Stimulated activated CD4-positive, alpha-beta T cell treated with anti-CD3 and anti-CD28 coated beads, Interleukin-1b, Interleukin-23, amount 100 ng/mL, for 1 hour (primary cell): ENCODE measurements at regions not wholly inside any gene's neighbourhood (a gene's known extent, or its start where the extent isn't known, plus 50 kb on each side); places are given as distances from the start of the nearest gene placed in this dataset.

ENCODE experiments used
- DNase-seq, 2 donors: peaks; one replicate each; pipeline ENCODE4 v3.0.0-alpha.2; 2020; ENCODE audit warnings: low read depth in 2 of 2

- no peak for DNase-seq
Observed at GRCh38 chr5:86879086-86879485, 261.3 kb downstream of the COX7C start.

GRCh38 chr5:86880344-86880743 lies 262.6 kb downstream of the COX7C start:
- DNase-seq: no peak

- peak in 1 of 2 donors; percentile 0 for DNase-seq
Observed at GRCh38 chr5:86880785-86881492, 263.2 kb downstream of the COX7C start.

DNA sequence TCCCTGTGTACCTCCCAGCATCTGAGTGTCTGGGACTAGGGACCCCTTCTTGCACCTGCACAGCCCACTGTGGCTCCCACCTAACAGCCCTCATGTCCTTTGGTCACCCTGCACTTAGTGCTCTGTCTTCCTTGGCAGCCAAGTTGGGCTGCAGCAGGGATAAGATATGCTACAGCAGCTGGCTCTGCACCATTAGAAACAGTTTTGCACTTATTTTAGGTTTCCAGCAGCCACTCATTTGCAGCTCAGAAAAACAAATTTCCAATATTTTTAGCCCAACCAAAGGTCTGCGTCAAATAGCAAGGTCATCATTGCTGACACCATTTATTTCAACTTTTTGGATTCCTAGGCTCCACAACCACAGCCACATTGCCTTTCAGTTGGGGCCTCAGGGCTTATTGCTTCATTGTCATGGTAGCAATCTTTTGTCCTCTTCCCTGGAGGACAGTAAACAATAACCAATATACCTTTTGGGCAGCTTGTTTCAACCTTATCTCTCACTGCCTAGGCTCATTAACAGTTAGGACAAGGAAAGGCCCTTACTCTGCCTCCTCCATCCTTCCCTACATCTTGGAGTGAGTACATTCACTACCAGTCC lies 263.9 kb downstream of the COX7C start:
- DNase-seq: no peak

GRCh38 chr5:86884608-86885007 lies 266.9 kb downstream of the COX7C start:
- no peak for DNase-seq

GRCh38 chr5:86885011-86885410 lies 267.3 kb downstream of the COX7C start:
- no peak for DNase-seq

DNA sequence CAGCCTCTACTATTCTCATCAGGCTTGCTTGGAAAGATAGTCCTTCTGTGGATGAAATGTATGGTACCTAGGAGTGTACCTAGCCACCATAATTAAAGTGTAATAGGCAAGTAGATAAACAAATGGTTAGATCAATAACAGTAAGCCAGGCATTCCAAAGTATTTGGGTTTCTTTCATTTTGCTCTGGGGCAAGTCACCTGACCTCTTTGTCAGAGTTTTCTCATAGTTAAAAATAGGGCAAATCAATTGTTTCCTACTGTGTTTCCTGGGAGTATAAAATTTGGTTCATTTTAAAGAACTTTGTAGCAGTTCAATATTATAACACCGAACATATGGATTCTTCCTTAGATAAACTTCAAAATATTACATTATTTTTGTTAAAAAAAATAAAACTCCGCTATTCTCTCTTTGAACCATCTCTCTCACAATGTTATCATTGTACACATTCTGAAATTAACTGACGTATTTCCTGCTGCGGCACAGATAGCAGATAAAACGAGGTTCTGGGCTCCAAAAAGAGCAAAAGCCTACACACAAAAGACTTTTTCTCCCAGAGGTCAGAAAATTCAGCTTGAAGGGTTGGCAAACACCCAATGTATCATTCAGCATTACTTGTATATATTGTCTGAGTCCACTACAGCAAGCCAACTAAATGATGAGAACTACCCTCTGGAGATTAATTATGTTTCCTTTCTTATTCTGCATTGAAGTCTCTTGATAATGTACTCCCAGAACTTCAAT lies 267.9 kb downstream of the COX7C start:
- DNase-seq: no peak

GRCh38 chr5:86890375-86890774 lies 272.6 kb downstream of the COX7C start:
- no peak for DNase-seq

- no peak for DNase-seq
Observed at GRCh38 chr5:86894056-86894455, 276.3 kb downstream of the COX7C start.

GRCh38 chr5:86896916-86897315 lies 279.2 kb downstream of the COX7C start:
- no peak for DNase-seq

DNA sequence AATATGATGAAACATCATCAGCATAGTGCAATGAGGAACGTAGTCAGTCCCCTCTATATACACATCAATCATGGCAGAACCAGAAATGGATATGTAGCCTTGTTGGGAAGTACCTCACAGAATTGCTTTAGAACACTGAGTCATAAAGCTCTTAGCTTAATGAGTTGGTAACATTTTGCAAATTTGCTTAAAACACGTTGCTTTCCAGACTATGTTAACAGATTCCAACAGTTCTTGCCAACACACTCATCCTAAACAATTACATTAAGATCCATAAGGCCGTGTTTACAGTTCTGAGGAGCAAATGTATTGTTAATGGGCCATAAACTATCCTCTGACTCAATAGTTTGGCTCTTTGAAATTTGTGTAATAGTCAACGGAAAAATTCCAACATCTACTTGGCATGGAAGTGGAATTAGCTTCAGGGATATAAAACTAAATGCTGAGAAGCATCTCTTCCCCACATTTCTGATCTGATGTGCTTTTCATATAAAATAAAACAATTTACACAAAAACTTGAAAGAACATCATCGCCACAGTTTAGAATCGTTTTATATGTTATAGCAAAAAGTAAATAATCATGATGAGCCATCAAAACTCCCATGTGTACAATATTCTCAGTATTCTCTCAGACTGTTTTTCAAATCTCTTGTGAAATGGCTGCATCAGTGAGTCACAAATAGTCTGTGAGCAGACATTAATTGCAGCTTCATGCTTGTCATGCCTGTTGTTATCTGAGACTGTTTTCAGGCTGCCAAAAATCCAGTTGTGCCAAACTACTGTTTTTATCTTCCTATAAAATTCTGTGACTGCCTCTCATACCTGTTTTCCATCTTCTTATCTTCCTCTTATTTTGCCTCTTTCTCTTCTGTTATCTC lies 291.9 kb downstream of the COX7C start:
- no peak for DNase-seq

- DNase-seq: no peak
Observed at GRCh38 chr5:86917117-86917579, 299.4 kb downstream of the COX7C start.

DNA sequence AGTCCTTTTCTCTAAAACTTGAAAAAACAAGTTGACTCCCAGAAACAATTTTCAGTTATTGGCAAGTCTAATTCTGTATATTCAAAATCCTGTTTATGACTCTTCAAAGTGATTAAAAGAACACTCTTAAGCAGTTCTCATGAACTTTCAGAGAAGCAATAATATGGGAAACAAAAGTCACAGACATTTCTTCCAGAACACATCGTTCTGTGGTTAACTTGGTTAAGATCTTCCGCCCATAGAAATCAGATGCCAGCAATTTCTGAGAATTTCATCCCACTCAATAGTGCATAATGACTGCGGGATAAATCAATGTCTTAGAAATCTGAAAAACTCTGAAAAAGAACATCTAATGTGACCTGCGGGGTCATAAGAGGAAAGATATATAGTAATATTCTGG lies 300.5 kb downstream of the COX7C start:
- DNase-seq: no peak

- DNase-seq: no peak
Observed at GRCh38 chr5:86926033-86926432, 308.3 kb downstream of the COX7C start.

DNA sequence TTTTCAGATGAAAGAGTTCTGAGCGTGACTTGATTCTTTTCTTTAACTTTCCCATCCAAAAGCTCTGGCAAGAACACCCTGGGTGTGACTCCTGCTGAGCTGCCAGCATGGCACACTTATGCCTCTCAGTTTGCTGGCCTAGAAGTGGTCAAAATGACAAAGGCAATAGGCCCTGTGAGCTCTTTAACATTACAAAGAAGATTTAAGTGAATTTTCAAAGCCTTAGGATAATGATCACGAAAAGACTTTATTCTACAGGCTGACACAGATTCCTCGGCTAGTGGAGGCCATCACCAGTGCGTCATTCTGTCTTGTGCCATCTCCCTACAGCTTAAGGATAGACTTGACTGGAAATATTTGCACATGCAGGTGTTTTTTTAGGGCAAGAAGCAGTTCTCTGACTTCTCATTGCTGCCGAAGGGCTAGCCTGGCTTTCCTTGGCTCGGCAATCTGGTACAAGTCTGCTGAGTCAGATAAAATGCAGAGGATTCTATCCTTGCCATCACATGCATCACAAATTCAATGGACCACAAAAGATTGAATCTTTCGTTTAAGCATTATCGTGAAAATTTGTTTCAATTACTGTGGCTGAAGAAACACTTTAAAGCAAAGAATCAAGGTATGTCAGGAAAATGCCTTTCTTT lies 311.5 kb downstream of the COX7C start:
- DNase-seq: no peak

GRCh38 chr5:86951761-86952160 lies 315.9 kb upstream of the RASA1 start:
- DNase-seq: no peak

DNA sequence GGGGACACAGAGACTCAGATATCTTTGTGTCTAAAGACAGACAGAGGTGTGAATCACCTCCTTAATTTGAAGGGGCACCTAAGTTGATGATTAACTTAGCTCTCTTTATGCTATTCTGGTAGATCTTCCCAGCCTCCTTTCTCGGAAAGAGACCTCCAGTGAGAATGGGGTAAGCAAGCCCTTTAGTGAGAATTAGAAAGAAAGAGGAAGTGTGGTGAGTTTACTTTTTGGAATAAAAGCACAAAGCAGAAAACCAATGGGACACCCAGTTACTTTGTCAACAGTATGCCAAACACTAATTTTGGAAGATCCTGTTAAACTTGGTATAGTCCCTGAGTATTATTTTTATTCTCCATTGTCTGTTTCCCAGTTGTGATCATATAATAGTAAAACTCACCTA lies 302.8 kb upstream of the RASA1 start:
- DNase-seq: no peak

DNA sequence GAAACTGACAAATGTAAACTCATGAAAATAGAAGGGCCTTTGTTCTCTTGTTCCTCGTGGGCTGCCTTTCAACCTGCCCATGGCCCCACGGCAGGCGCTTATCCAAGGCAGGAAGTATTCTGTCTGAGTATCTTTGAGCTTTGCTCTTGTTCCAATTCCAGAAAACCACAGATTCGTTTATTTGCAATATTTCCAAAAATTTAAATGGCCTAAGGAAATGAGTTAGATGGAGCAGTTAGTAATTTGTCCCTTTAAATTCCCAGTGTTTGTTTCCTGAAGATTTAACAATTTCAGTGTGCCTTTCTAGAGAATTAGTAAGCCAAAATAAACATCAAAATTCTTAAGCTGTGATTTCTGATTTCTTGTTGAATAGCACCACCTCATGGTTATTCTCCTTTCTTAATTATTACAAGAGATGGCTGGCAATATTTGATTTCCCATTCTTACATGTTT lies 299.4 kb upstream of the RASA1 start:
- DNase-seq: no peak

DNA sequence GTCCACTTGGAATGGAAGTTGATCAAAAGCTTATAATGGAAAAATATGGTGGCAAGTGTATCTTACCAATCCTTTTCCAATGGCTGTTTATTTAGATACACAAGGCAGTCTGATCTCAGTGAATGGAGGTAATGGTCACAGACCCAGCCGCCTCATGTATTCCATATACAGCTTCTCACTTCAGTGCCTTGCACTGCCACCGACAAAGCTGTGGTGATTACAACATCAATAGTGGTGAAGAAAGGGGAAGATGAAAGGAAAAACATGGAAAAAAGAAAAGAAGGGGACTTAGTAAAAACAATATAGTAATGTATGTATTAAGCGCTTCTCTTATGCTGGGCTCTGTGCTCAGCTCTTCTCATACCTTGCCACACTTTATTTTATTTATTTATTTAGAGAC lies 297.3 kb upstream of the RASA1 start:
- DNase-seq: no peak

DNA sequence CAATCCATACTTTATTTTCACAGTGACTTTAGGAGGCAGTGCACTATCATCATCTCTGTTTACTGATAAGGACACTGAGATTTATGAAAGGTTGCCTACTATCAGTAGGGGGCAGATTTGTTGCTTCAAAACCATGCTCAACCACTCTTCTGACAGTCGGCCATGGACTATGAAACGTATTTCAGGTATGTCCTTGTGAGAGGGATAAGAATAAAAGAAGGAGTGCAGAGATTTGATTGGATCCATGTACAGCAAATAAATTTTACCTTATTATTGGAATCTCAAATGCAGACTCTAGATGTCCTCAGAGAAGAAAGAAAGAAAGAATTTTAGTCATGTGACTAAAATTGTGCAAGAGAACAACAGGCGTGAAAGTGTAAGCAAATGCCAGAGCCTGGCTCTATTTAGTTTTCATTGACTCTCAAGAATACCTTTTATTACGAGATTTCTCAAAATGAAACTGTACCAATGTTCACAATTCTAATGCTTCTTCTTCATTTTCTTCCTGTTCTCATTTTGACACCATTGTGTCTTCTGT lies 296.6 kb upstream of the RASA1 start:
- no peak for DNase-seq

DNA sequence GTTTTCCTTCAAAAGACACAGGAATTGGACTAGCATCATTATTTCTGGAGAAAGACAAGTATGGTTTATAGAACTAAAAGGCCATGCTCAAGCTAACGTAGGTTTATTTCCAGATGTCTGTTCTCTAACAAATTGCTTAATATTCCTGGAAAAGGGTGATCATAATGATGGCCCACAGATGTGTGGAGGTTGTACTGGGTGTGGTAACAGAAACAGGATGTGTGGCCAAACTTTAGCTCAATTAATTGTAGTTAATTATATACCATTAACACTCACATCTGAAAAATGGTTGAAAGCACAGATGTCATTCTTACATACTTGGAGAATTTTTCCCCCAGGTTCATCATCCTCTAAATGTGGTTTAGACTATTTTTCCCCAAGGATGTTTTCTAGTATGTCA lies 292.7 kb upstream of the RASA1 start:
- DNase-seq: no peak
